Medulla oblongata (tissue), 1 donor: ENCODE measurements at regions not wholly inside any gene's neighbourhood (a gene's known extent, or its start where the extent isn't known, plus 50 kb on each side); places are given as distances from the start of the nearest gene placed in this dataset.
"Not testable (repeated sequence)": the region's sequence is repeated elsewhere in the genome, so short reads cannot be mapped to it uniquely, and the experiment has no call there.

Source experiments
- DNase-seq: peaks from one replicate; pipeline ENCODE4 v3.0.0-alpha.2; 2015; ENCODE audit errors: extremely low spot score

GRCh38 chr4:183044924-183045640 is 54.0 kb upstream of the WWC2 start:
- DNase-seq, result not testable (repeated sequence)

- DNase-seq, result no peak
Observed at GRCh38 chr4:183038436-183038835, 60.6 kb upstream of the WWC2 start.

GRCh38 chr4:183035726-183036415 is 63.2 kb upstream of the WWC2 start:
- no peak for DNase-seq

- DNase-seq, result no peak
Observed at GRCh38 chr4:183035256-183035655, 63.8 kb upstream of the WWC2 start.

- DNase-seq, result no peak
Observed at GRCh38 chr4:183030823-183031222, 68.2 kb upstream of the WWC2 start.

- no peak for DNase-seq
Observed at GRCh38 chr4:183030309-183030708, 68.7 kb upstream of the WWC2 start.

- no peak for DNase-seq
Observed at GRCh38 chr4:183029365-183029764, 69.7 kb upstream of the WWC2 start.

- no peak for DNase-seq
Observed at GRCh38 chr4:183026701-183027100, 72.4 kb upstream of the WWC2 start.

GRCh38 chr4:183022617-183023016 is 76.4 kb upstream of the WWC2 start:
- DNase-seq, result no peak

- DNase-seq, result no peak
Observed at GRCh38 chr4:183017962-183018361, 81.1 kb upstream of the WWC2 start.

- DNase-seq, result no peak
Observed at GRCh38 chr4:183014361-183015084, 84.5 kb upstream of the WWC2 start.

- DNase-seq, result no peak
Observed at GRCh38 chr4:183013730-183014002, 85.4 kb upstream of the WWC2 start.

- no peak for DNase-seq
Observed at GRCh38 chr4:183012879-183013729, 86.0 kb upstream of the WWC2 start.

GRCh38 chr4:183011213-183011907 is 87.7 kb upstream of the WWC2 start:
- no peak for DNase-seq

- no peak for DNase-seq
Observed at GRCh38 chr4:183008492-183008891, 90.6 kb upstream of the WWC2 start.

- DNase-seq, result not testable (repeated sequence)
Observed at GRCh38 chr4:183004370-183004769, 87.2 kb upstream of the DCTD start.

- DNase-seq, result no peak
Observed at GRCh38 chr4:182994171-182994570, 77.0 kb upstream of the DCTD start.

- no peak for DNase-seq
Observed at GRCh38 chr4:182978152-182978827, 61.1 kb upstream of the DCTD start.

- DNase-seq, result peak; percentile 4
Observed at GRCh38 chr4:182975806-182976205, 58.6 kb upstream of the DCTD start.

- DNase-seq, result no peak
Observed at GRCh38 chr4:182973941-182974340, 56.8 kb upstream of the DCTD start.

GRCh38 chr4:182973511-182973911 is 56.3 kb upstream of the DCTD start:
- no peak for DNase-seq
